Right atrium auricular region (tissue), 2 donors: ENCODE measurements at regions not wholly inside any gene's neighbourhood (a gene's known extent, or its start where the extent isn't known, plus 50 kb on each side); places are given as distances from the start of the nearest gene placed in this dataset.

Source experiments
- DNase-seq: peaks from one replicate; pipeline ENCODE4 v3.0.0-alpha.2; 2019; ENCODE audit warnings: low spot score
- H3K27ac ChIP-seq, 2 donors: fragments of 200-600 bp; sonication (generic); 1 replicate in 1 of 2; 2 replicates in 1 of 2; pipeline ENCODE4 v1.5.1; 2016 to 2019
- H3K27me3 ChIP-seq, 2 donors: fragments of 200-600 bp; sonication (generic); one replicate each; pipeline versions ENCODE4 v1.5.1 to v1.6.0; 2017 to 2019
- H3K36me3 ChIP-seq: fragments of 200-600 bp; sonication (generic); one replicate; pipeline ENCODE4 v1.5.1; 2016
- H3K4me1 ChIP-seq, 2 donors: fragments of 200-600 bp; sonication (generic); one replicate each; pipeline versions ENCODE4 v1.5.1 to v1.6.0; 2017 to 2019
- H3K4me3 ChIP-seq, 2 donors: fragments of 200-600 bp; sonication (generic); 1 replicate in 1 of 2; 2 replicates in 1 of 2; pipeline ENCODE4 v1.5.1; 2017 to 2019; ENCODE audit warnings: mild to moderate bottlenecking in 1 of 2, moderate library complexity in 1 of 2
- H3K9me3 ChIP-seq, 2 donors: fragments of 200-600 bp; sonication (generic); one replicate each; pipeline ENCODE4 v1.5.1; 2019
- CTCF ChIP-seq, 2 donors: fragments of 200-600 bp; sonication (generic); IDR thresholded peaks; one replicate each; pipeline ENCODE4 v1.5.1; 2019; ENCODE audit warnings: antibody characterized with exemption in 2 of 2

GRCh38 chrX:122078079-122078478 is 1030.7 kb downstream of the GLUD2 start:
- no peaks in the 10 kb centered on the region for H3K9me3 ChIP-seq
- DNase-seq = no peak
- TF ChIP-seq CTCF (IDR thresholded peaks at IDR 0.05) = no peak

DNA sequence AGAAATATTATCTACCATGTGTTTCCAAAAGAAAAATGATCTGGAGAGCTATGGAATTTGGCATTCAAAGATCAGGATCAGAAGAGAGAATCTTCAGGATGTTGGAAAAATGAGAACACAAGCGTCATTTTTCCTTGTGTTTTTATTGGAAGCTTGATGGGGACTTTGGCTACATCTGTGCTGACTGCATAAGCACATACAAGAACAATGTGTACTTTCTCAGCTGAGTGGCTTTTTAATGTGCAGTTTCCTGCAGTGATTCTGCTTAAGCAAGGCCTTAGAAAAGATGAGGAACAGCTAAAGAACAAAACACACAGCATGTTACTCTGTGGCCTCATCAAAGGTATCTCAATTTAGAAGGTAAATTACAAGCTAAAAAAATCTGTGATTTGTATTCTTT is 1039.9 kb downstream of the GLUD2 start:
- TF ChIP-seq CTCF (IDR thresholded peaks at IDR 0.05) = no peak
- peak overlapping the region in 1 of 2 donors; percentile 6 for H3K27ac ChIP-seq
- H3K4me3 ChIP-seq = no peak overlapping the region
- no peaks in the 10 kb centered on the region for H3K9me3 ChIP-seq
- H3K4me1 ChIP-seq = no peaks in the 10 kb centered on the region
- no peaks in the 10 kb centered on the region for H3K27me3 ChIP-seq
- no peaks in the 10 kb centered on the region for H3K36me3 ChIP-seq
- no peak for DNase-seq

More at GRCh38 chrX:122078079-122078478, 1030.7 kb downstream of the GLUD2 start:
- Histone ChIP-seq H3K36me3 (no peaks in the 10 kb centered on the region), H3K27me3 (no peaks in the 10 kb centered on the region), H3K4me1 (no peaks in the 10 kb centered on the region), H3K27ac (no peak overlapping the region), H3K4me3 (no peak overlapping the region)

DNA sequence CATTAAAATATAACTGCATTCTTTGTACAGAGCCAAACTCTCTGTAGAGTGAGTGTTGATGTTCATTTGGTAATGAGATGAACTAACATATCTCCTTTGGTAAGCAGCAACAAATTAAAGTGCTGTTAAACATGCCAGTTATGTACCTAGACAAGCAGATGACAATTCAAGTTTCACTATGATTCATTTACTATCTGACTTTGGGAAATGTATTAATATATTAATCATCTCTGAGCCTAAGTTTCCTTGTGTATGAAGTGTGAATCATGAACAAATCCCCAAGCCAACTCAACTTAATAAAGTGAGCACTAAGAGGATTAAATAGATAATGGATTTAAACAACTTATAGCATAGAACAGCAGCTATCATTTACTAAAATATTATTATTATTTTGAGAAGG is 1044.2 kb downstream of the GLUD2 start:
- Histone ChIP-seq H3K27ac (no peak overlapping the region), H3K27me3 (no peaks in the 10 kb centered on the region), H3K4me3 (no peak overlapping the region), H3K4me1 (no peaks in the 10 kb centered on the region), H3K36me3 (no peaks in the 10 kb centered on the region), H3K9me3 (no peaks in the 10 kb centered on the region)
- DNase-seq = no peak
- no peak for TF ChIP-seq CTCF (IDR thresholded peaks at IDR 0.05)

- no peak for TF ChIP-seq CTCF (IDR thresholded peaks at IDR 0.05)
- H3K27me3 ChIP-seq = no peaks in the 10 kb centered on the region
- no peaks in the 10 kb centered on the region for H3K9me3 ChIP-seq
- H3K4me3 ChIP-seq = no peak overlapping the region
- DNase-seq = no peak
- H3K4me1 ChIP-seq = no peaks in the 10 kb centered on the region
- no peaks in the 10 kb centered on the region for H3K36me3 ChIP-seq
- H3K27ac ChIP-seq = no peak overlapping the region
These were observed 1045.0 kb downstream of the GLUD2 start for GRCh38 chrX:122092360-122092759.

DNA sequence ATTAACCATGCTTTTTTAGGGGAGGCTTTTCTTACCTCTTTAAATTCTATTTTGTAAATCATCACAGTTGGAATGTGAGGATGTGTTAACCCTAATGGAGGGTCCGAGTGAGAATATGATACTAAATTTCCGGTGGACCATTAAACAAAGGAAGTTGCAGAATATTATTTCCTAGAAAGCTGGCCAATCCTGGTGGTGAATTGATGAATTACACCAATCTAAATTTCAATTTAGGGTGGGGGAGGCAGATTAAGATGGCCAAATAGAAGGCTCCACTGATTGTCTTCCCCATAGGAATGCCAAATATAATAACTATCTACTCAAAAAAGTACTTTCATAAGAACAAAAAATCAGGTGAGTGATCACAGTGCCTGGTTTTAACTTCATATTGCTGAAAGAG is 1045.6 kb downstream of the GLUD2 start:
- no peaks in the 10 kb centered on the region for H3K27me3 ChIP-seq
- H3K4me3 ChIP-seq = no peak overlapping the region
- H3K4me1 ChIP-seq = no peaks in the 10 kb centered on the region
- DNase-seq = no peak
- H3K9me3 ChIP-seq = no peaks in the 10 kb centered on the region
- H3K36me3 ChIP-seq = no peaks in the 10 kb centered on the region
- peak in 1 of 2 donors; percentile 26 for TF ChIP-seq CTCF (IDR thresholded peaks at IDR 0.05)
- H3K27ac ChIP-seq = no peak overlapping the region

GRCh38 chrX:122094611-122095010 is 1047.2 kb downstream of the GLUD2 start:
- DNase-seq = no peak
- H3K9me3 ChIP-seq = no peaks in the 10 kb centered on the region
- no peaks in the 10 kb centered on the region for H3K27me3 ChIP-seq
- H3K36me3 ChIP-seq = no peaks in the 10 kb centered on the region
- no peak for TF ChIP-seq CTCF (IDR thresholded peaks at IDR 0.05)
- H3K4me3 ChIP-seq = no peak overlapping the region
- no peaks in the 10 kb centered on the region for H3K4me1 ChIP-seq
- H3K27ac ChIP-seq = no peak overlapping the region
